Uterus (tissue), 2 donors: ENCODE measurements at regions not wholly inside any gene's neighbourhood (a gene's known extent, or its start where the extent isn't known, plus 50 kb on each side); places are given as distances from the start of the nearest gene placed in this dataset.

Source experiments
- CTCF ChIP-seq, 4 experiments: fragments of 200-600 bp in 2 of 4; fragments of 450-650 bp in 2 of 4; sonication (generic) in 2 of 4; IDR thresholded peaks; one replicate each; pipeline ENCODE4 v1.5.1; 2016 to 2019; ENCODE audit warnings: antibody characterized with exemption in 4 of 4, mild to moderate bottlenecking in 2 of 4, moderate library complexity in 1 of 4
- POLR2A ChIP-seq, 2 donors: fragments of 450-650 bp; IDR thresholded peaks; one replicate each; pipeline ENCODE4 v1.6.1; 2016; ENCODE audit warnings: antibody characterized with exemption in 2 of 2, mild to moderate bottlenecking in 1 of 2, moderate library complexity in 1 of 2

GRCh38 chr13:62296812-62297211 lies 881.2 kb upstream of the PCDH20 start:
- TF ChIP-seq CTCF (IDR thresholded peaks at IDR 0.05), result no peak
- no peak for TF ChIP-seq POLR2A (IDR thresholded peaks at IDR 0.05)
